ENCODE measurements at regions not wholly inside any gene's neighbourhood (a gene's known extent, or its start where the extent isn't known, plus 50 kb on each side); places are given as distances from the start of the nearest gene placed in this dataset.

DNA sequence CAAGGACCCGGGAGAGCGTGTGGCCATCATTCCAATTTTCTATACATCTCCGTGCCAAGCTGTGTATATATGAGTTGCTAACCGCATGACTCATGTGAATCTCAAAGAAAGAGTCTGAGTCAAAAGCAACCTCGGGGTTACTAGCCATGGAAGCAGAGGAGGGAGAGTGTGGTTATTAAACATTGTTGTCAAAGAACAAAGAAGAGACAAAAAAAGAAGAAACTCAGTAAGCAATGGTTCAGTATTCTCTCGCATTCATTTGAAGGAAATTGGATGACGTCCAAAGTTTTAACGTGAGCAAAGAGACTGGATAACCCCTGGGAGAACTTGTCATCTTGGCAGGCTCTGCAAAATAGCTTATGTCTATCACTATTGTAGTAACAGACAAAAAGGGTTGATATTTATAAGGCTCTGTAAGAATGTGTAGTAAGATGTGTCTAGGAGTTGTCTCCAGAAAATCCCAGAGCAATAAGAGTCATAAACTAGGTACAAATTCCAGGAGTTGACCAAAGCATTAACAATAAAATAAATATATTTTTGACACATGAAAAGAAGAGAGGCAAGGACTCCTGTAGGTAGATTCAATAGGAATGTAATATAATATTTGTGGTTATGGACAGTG lies 52.8 kb upstream of the GRM7 start:
- no peak for DNase-seq
- Histone ChIP-seq H3K27ac (no peak overlapping the region), H3K27me3 (no peaks in the 10 kb centered on the region), H3K4me1 (ENCODE audit: insufficient read depth) (no peaks in the 10 kb centered on the region), H3K4me3 (no peak overlapping the region), H3K36me3 (no peaks in the 10 kb centered on the region), H3K9me3 (no peaks in the 10 kb centered on the region)
- TF ChIP-seq POLR2A (IDR thresholded peaks at IDR 0.05) (no peak), EP300 (IDR thresholded peaks at IDR 0.05) (no peak)
- TF ChIP-seq, protein P1, sequence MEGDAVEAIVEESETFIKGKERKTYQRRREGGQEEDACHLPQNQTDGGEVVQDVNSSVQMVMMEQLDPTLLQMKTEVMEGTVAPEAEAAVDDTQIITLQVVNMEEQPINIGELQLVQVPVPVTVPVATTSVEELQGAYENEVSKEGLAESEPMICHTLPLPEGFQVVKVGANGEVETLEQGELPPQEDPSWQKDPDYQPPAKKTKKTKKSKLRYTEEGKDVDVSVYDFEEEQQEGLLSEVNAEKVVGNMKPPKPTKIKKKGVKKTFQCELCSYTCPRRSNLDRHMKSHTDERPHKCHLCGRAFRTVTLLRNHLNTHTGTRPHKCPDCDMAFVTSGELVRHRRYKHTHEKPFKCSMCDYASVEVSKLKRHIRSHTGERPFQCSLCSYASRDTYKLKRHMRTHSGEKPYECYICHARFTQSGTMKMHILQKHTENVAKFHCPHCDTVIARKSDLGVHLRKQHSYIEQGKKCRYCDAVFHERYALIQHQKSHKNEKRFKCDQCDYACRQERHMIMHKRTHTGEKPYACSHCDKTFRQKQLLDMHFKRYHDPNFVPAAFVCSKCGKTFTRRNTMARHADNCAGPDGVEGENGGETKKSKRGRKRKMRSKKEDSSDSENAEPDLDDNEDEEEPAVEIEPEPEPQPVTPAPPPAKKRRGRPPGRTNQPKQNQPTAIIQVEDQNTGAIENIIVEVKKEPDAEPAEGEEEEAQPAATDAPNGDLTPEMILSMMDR (IDR thresholded peaks at IDR 0.05) = no peak
- WGBS, 3 donors = 52 to 54% (median 52%) methylated on average over 8 of the region's 8 CpGs
- intact Hi-C loops (cut with DNase I) = no loop called here

DNA sequence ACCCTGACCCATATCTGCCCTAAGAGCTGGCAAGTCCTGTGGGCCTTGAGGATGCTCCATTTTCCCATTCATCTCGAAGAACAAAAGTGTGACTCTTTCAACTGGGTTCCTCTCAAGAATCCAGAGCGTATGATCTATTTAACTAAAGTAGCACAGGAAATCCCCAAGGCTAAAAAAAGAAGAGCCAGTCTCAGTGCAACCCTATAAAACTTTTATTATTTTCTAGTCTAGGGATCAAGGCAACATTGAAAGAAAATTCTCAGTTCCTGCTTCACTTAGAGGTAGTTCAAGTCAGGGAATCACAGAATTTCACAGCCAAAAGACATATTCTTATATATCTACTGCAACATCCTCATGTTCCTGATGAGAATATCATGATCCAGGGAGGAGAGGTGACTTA lies 51.6 kb upstream of the GRM7 start:
- intact Hi-C loops (cut with DNase I) = no loop called here
- 82 to 88% (median 88%) methylated on average over 2 of the region's 2 CpGs for WGBS, 3 donors
- H3K27ac ChIP-seq = no peak overlapping the region
- TF ChIP-seq POLR2A (IDR thresholded peaks at IDR 0.05) (no peak), EP300 (IDR thresholded peaks at IDR 0.05) (no peak)
- TF ChIP-seq, protein P1 (IDR thresholded peaks at IDR 0.05) = no peak
- no peaks in the 10 kb centered on the region for H3K36me3 ChIP-seq
- H3K4me3 ChIP-seq = no peak overlapping the region
- H3K9me3 ChIP-seq = no peaks in the 10 kb centered on the region
- DNase-seq = no peak
- H3K4me1 ChIP-seq (ENCODE audit: insufficient read depth) = no peaks in the 10 kb centered on the region
- no peaks in the 10 kb centered on the region for H3K27me3 ChIP-seq
